SK-N-SH treated with all-trans-retinoic acid at 6 μM for 48 hours (cell line): ENCODE measurements at regions not wholly inside any gene's neighbourhood (a gene's known extent, or its start where the extent isn't known, plus 50 kb on each side); places are given as distances from the start of the nearest gene placed in this dataset.

Source experiments
- ATAC-seq: fragments of 200-7000 bp; cut with Tn5 transposase; 3 replicates; pipeline ENCODE4 v1.9.1; 2020; ENCODE audit warnings: mild to moderate bottlenecking, moderate library complexity
- ARNTL ChIP-seq: fragments of 450-650 bp; formaldehyde crosslinking; IDR thresholded peaks from 2 replicates; pipeline ENCODE4 v1.5.0; 2020; ENCODE audit warnings: low read depth, mild to moderate bottlenecking, moderate library complexity, borderline replicate concordance
- BACH2 ChIP-seq: fragments of 250-450 bp; sonication (Bioruptor Pico); IDR thresholded peaks from 2 replicates; pipeline ENCODE4 v1.9.0; 2021; ENCODE audit warnings: mild to moderate bottlenecking, borderline replicate concordance
- CREB5 ChIP-seq: fragments of 250-450 bp; sonication (Bioruptor Pico); IDR thresholded peaks from 2 replicates; pipeline ENCODE4 v1.5.1; 2020; ENCODE audit warnings: low read depth, mild to moderate bottlenecking, moderate library complexity
- CSRNP3 ChIP-seq: fragments of 250-450 bp; sonication (Bioruptor Pico); IDR thresholded peaks from 2 replicates; pipeline ENCODE4 v1.5.1; 2021; ENCODE audit warnings: mild to moderate bottlenecking, moderate library complexity
- ESRRG ChIP-seq: fragments of 250-450 bp; sonication (Bioruptor Pico); IDR thresholded peaks from 2 replicates; pipeline ENCODE4 v1.6.1; 2021; ENCODE audit warnings: mild to moderate bottlenecking
- GLIS3 ChIP-seq: fragments of 250-450 bp; sonication (Bioruptor Pico); IDR thresholded peaks from 2 replicates; pipeline ENCODE4 v1.5.0; 2020; ENCODE audit warnings: mild to moderate bottlenecking, moderate library complexity
- OSR1 ChIP-seq: fragments of 250-450 bp; sonication (Bioruptor Pico); IDR thresholded peaks from 2 replicates; pipeline ENCODE4 v1.8.0; 2022; ENCODE audit warnings: moderate library complexity, mild to moderate bottlenecking, inconsistent platforms
- PATZ1 ChIP-seq: fragments of 250-450 bp; sonication (Bioruptor Pico); IDR thresholded peaks from 2 replicates; pipeline ENCODE4 v1.8.0; 2020; ENCODE audit warnings: mild to moderate bottlenecking, moderate library complexity, borderline replicate concordance
- POU6F1 ChIP-seq: fragments of 250-450 bp; sonication (Bioruptor Pico); IDR thresholded peaks from 2 replicates; pipeline ENCODE4 v1.8.0; 2021; ENCODE audit warnings: low read depth, mild to moderate bottlenecking, moderate library complexity, borderline replicate concordance
- RARB ChIP-seq: fragments of 250-450 bp; sonication (Bioruptor Pico); IDR thresholded peaks from 2 replicates; pipeline ENCODE4 v1.8.0; 2021; ENCODE audit warnings: mild to moderate bottlenecking, moderate library complexity
- SNAI2 ChIP-seq: fragments of 250-450 bp; sonication (Bioruptor Pico); IDR thresholded peaks from 2 replicates; pipeline ENCODE4 v1.5.0; 2020; ENCODE audit warnings: mild to moderate bottlenecking, moderate library complexity
- TCF4 ChIP-seq: fragments of 250-450 bp; sonication (Bioruptor Pico); IDR thresholded peaks from 2 replicates; pipeline ENCODE4 v1.8.0; 2021; ENCODE audit warnings: mild to moderate bottlenecking, moderate library complexity, borderline replicate concordance
- TOX ChIP-seq: fragments of 250-450 bp; sonication (Bioruptor Pico); IDR thresholded peaks from 2 replicates; pipeline ENCODE4 v1.8.0; 2021; ENCODE audit warnings: mild to moderate bottlenecking, moderate library complexity, borderline replicate concordance
- TSHZ2 ChIP-seq: fragments of 250-450 bp; sonication (Bioruptor Pico); IDR thresholded peaks from 2 replicates; pipeline ENCODE4 v1.5.0; 2020; ENCODE audit warnings: mild to moderate bottlenecking, moderate library complexity
- ZFP3 ChIP-seq: fragments of 250-450 bp; sonication (Bioruptor Pico); IDR thresholded peaks from 2 replicates; pipeline ENCODE4 v1.5.0; 2020; ENCODE audit warnings: mild to moderate bottlenecking, moderate library complexity
- ZFP30 ChIP-seq: fragments of 450-650 bp; formaldehyde crosslinking; IDR thresholded peaks from 2 replicates; pipeline ENCODE4 v1.5.0; 2022; ENCODE audit warnings: mild to moderate bottlenecking, moderate library complexity
- ZNF565 ChIP-seq: fragments of 450-650 bp; formaldehyde crosslinking; conservative IDR thresholded peaks from 2 replicates; pipeline ENCODE4 v1.5.0; 2020; ENCODE audit warnings: low read depth, mild to moderate bottlenecking, moderate library complexity
- ZNF8 ChIP-seq: fragments of 450-650 bp; formaldehyde crosslinking; IDR thresholded peaks from 2 replicates; pipeline ENCODE4 v1.5.0; 2020; ENCODE audit warnings: mild to moderate bottlenecking, moderate library complexity

- no peak for TF ChIP-seq ZFP3
- no peak for TF ChIP-seq BACH2 (CRISPR knock-in tag)
- TF ChIP-seq ZNF8 (CRISPR knock-in tag), result no peak
- TF ChIP-seq CREB5 (CRISPR knock-in tag), result no peak
- no peak for TF ChIP-seq POU6F1 (CRISPR knock-in tag)
- TF ChIP-seq ZNF565 (CRISPR knock-in tag), result no peak
- TF ChIP-seq CSRNP3 (CRISPR knock-in tag), result no peak
- no peak for TF ChIP-seq ZFP30
- TF ChIP-seq SNAI2 (CRISPR knock-in tag), result no peak
- TF ChIP-seq TCF4, result no peak
- no peak for TF ChIP-seq RARB
- TF ChIP-seq OSR1 (CRISPR knock-in tag), result no peak
- no peak for TF ChIP-seq GLIS3
- no peak for TF ChIP-seq ESRRG (CRISPR knock-in tag)
- TF ChIP-seq TOX (CRISPR knock-in tag), result no peak
- no peak for ATAC-seq
Observed at GRCh38 chr13:36571444-36571843, 102.4 kb upstream of the SERTM1 start.

- no peak for TF ChIP-seq CREB5 (CRISPR knock-in tag)
- no peak for TF ChIP-seq ZFP30
- TF ChIP-seq SNAI2 (CRISPR knock-in tag), result no peak
- TF ChIP-seq POU6F1 (CRISPR knock-in tag), result no peak
- TF ChIP-seq ARNTL, result no peak
- TF ChIP-seq ZNF565 (CRISPR knock-in tag), result no peak
- TF ChIP-seq BACH2 (CRISPR knock-in tag), result no peak
- TF ChIP-seq PATZ1 (CRISPR knock-in tag), result no peak
- no peak for TF ChIP-seq TOX (CRISPR knock-in tag)
- no peak for TF ChIP-seq TSHZ2
- TF ChIP-seq, all 23 proteins: peak for 0
- ATAC-seq, result no peak
Observed at GRCh38 chr13:36582977-36583376, 90.8 kb upstream of the SERTM1 start.
